ENCODE measurements at regions not wholly inside any gene's neighbourhood (a gene's known extent, or its start where the extent isn't known, plus 50 kb on each side); places are given as distances from the start of the nearest gene placed in this dataset.

GRCh38 chr5:88485531-88485930 is 216.9 kb upstream of the TMEM161B start:
- no peak overlapping the region for H2AFZ ChIP-seq
- H3K27me3 ChIP-seq (ENCODE audit: control insufficient read depth, insufficient read depth, low read length), result no peaks in the 10 kb centered on the region
- no peaks in the 10 kb centered on the region for H3K36me3 ChIP-seq (ENCODE audit: control insufficient read depth, insufficient read depth, low read length)
- no peaks in the 10 kb centered on the region for H3K4me1 ChIP-seq
- H3K27ac ChIP-seq, result no peak overlapping the region
- no peak overlapping the region for H3K4me2 ChIP-seq (ENCODE audit: low read length)
- H3K9me3 ChIP-seq (ENCODE audit: control insufficient read depth, low read length), result no peaks in the 10 kb centered on the region
- H3K4me3 ChIP-seq (ENCODE audit: low read depth, low read length), result no peak overlapping the region
- no peak for TF ChIP-seq CTCF (IDR thresholded peaks at IDR 0.05)
- H3K9ac ChIP-seq, result no peak overlapping the region
- H3K79me2 ChIP-seq, result no peaks in the 10 kb centered on the region

DNA sequence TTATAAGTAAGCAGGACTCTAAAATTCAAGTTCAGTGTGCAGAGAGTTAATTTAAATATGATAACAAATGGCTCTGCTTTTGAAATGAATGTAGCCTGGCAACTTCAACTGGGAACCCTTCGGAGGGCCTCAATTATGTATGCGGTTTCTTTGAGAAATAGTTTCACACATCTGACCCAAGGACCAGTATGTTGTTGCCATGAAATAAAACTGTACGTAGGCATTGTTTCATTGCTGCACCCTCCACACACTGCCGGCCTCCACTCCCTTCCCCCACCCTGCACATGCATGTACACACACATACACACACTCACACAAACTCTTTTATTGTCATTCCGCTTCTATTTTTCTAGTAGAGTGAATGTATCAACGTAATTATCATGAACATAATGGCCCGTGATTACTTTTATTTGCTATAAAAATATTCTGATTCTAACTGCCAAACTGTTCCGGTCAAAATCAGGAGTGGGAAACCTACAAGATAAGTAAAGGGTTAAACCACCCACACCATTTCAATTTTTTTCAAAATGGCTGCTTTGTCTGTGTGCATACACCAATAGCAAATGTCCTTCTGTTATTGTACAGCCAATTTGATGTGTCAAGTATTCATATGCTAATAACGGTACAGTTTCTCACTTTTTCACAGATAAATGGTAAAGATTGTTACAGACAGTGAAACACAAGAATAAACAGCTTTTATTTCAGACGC is 215.5 kb upstream of the TMEM161B start:
- Histone ChIP-seq H3K4me2 (ENCODE audit: low read length) (no peak overlapping the region), H3K9ac (no peak overlapping the region), H3K36me3 (ENCODE audit: control insufficient read depth, insufficient read depth, low read length) (no peaks in the 10 kb centered on the region), H2AFZ (no peak overlapping the region), H3K27me3 (ENCODE audit: control insufficient read depth, insufficient read depth, low read length) (no peaks in the 10 kb centered on the region), H3K4me1 (no peaks in the 10 kb centered on the region), H3K27ac (no peak overlapping the region), H3K79me2 (no peaks in the 10 kb centered on the region), H3K4me3 (ENCODE audit: low read depth, low read length) (no peak overlapping the region), H3K9me3 (ENCODE audit: control insufficient read depth, low read length) (no peaks in the 10 kb centered on the region)
- TF ChIP-seq CTCF (IDR thresholded peaks at IDR 0.05), result no peak

GRCh38 chr5:88480801-88481499 is 212.3 kb upstream of the TMEM161B start:
- H3K79me2 ChIP-seq, result no peaks in the 10 kb centered on the region
- H3K9me3 ChIP-seq (ENCODE audit: control insufficient read depth, low read length), result no peaks in the 10 kb centered on the region
- H3K4me1 ChIP-seq, result no peaks in the 10 kb centered on the region
- no peak overlapping the region for H3K4me3 ChIP-seq (ENCODE audit: low read depth, low read length)
- no peak overlapping the region for H2AFZ ChIP-seq
- H3K27me3 ChIP-seq (ENCODE audit: control insufficient read depth, insufficient read depth, low read length), result no peaks in the 10 kb centered on the region
- no peak overlapping the region for H3K4me2 ChIP-seq (ENCODE audit: low read length)
- H3K36me3 ChIP-seq (ENCODE audit: control insufficient read depth, insufficient read depth, low read length), result no peaks in the 10 kb centered on the region
- no peak overlapping the region for H3K9ac ChIP-seq
- no peak for TF ChIP-seq CTCF (IDR thresholded peaks at IDR 0.05)
- no peak overlapping the region for H3K27ac ChIP-seq

GRCh38 chr5:88480245-88480644 is 211.6 kb upstream of the TMEM161B start:
- no peak overlapping the region for H3K27ac ChIP-seq
- no peaks in the 10 kb centered on the region for H3K27me3 ChIP-seq (ENCODE audit: control insufficient read depth, insufficient read depth, low read length)
- H3K4me3 ChIP-seq (ENCODE audit: low read depth, low read length), result no peak overlapping the region
- no peak overlapping the region for H2AFZ ChIP-seq
- H3K4me1 ChIP-seq, result no peaks in the 10 kb centered on the region
- H3K4me2 ChIP-seq (ENCODE audit: low read length), result no peak overlapping the region
- H3K79me2 ChIP-seq, result no peaks in the 10 kb centered on the region
- no peaks in the 10 kb centered on the region for H3K36me3 ChIP-seq (ENCODE audit: control insufficient read depth, insufficient read depth, low read length)
- no peak for TF ChIP-seq CTCF (IDR thresholded peaks at IDR 0.05)
- H3K9ac ChIP-seq, result no peak overlapping the region
- H3K9me3 ChIP-seq (ENCODE audit: control insufficient read depth, low read length), result no peaks in the 10 kb centered on the region

Measured in parathyroid adenoma (tissue), 2 donors.